HG03565 (cell line): ENCODE measurements at regions not wholly inside any gene's neighbourhood (a gene's known extent, or its start where the extent isn't known, plus 50 kb on each side); places are given as distances from the start of the nearest gene placed in this dataset.

ENCODE experiments used
- ATAC-seq: cut with Tn5 transposase; IDR thresholded peaks from one replicate; pipeline ENCODE4 v1.9.1; 2021; ENCODE audit warnings: mild to moderate bottlenecking, moderate library complexity; ENCODE audit not compliant: unreplicated experiment

DNA sequence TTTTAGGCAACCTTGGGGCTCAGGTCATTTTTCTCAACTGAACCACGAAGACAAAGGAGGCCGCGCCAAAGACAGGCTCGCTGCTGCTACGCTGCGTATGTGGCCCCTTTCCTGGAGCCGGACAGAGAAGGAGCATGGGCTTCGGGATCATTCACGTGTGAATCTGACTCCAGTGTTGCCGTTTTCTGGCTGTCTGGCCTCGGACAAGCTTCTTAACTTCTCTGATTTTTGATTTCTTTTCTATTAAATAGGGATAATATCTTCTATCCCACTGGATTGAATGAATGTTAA is 50.8 kb upstream of the ZNF366 start:
- no peak for ATAC-seq

DNA sequence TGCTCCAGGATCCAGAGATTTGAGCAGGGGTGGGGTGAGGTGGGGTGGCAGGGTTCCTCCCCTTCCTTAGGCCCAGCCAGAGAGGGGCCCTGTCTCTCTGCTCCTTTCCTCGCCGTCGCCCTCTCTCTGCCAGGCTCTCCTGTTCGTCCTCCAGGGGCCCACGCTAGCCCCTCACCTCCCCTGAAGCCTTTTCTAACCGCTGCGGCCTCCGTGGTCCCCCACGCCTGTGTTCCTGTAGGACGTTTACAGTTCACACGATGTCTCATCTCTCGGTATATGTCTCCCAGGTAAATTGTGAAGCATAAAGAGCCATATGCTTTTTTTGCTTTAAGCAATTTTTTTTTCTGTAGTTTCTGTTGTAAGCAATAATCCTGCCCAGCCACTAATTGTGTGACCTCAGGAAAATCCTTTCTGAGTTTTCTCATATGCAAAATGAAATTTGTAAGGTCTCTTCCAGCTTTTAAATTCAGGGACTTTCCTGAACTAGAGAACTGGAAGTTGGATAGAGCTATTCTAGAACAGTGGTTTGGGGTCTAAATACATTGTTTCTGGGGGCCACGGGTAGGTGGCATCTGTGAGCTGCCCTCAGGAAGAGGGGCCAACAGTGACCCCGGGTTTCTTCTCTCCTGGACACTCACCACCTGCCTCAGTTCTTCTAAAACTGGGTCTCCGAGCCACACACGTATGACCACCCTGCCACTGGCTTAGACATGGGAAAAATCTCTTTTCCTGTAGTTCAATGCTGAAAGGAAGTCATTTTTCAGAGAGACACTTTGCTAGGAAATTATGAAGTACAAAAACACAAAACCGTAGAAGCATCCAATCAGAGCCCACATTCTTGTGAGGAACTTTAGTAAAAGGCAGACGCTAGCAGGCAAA is 50.2 kb upstream of the ZNF366 start:
- ATAC-seq, result no peak
